ENCODE measurements at regions not wholly inside any gene's neighbourhood (a gene's known extent, or its start where the extent isn't known, plus 50 kb on each side); places are given as distances from the start of the nearest gene placed in this dataset.

DNA sequence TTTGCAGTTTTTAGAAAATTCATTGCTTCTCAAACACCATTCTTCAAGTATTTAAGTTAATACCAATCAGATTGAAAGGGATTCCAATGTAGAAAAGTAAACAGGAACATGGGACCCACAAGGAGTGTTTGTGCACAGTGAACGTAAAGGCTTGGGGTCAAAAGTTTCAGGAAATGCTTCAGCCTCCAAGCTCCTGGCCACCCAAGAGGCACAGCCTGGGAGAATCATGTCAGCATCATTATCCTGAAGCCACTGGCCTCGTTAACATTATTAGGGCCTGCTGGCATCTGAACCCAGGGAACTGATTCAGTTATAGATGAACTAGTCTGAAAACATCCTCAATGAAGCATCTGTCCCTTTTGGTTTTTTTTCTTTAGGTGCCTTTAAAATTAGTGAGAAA, 122.9 kb downstream of the NXNL2 start:
- DNase-seq (ENCODE audit: extremely low read depth in 1 of 2, low read depth in 1 of 2): no peak

DNA sequence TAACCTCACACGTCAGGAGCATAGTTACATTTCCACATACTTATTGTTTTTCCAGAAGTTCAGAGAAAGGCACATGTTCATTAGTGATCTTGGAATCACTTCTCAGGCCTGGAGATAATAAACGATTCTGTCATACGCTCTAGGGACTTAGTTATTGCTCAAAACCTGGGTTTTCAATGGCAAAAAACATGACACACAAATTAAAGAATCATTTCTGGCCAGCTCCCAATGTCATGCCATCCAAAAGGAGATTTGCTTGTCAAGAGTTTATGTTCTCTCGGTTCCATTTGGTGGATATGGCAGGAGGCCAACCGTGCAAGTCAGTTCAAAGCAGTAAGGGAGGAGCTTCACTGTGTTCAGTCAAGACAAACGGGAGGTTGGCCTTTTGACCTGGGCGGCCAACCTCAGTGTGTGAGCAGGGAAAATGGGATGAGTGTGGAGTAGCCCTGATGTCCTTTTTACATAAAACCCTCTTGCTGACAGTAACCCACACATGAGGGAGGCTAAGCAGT, 123.4 kb downstream of the NXNL2 start:
- DNase-seq (ENCODE audit: extremely low read depth in 1 of 2, low read depth in 1 of 2): no peak

DNA sequence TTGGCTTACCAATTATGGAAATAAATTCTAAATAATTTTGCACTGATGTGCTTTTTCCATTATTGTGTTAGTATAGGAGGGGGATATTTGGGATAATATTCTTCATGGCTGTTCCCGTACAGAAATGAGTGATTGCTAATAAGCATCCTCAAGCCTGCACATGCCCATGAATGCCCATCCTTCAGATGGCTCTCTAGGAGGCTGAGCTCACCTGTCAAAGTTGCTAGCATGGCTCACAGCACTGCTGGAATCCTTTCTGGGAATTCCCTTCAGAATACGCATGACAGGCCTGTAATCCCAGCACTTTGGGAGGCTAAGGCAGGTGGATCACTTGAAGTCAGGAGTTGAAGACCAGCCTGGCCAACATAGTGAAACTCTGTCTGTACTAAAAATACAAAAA, 124.1 kb downstream of the NXNL2 start:
- DNase-seq (ENCODE audit: extremely low read depth in 1 of 2, low read depth in 1 of 2): no peak

DNA sequence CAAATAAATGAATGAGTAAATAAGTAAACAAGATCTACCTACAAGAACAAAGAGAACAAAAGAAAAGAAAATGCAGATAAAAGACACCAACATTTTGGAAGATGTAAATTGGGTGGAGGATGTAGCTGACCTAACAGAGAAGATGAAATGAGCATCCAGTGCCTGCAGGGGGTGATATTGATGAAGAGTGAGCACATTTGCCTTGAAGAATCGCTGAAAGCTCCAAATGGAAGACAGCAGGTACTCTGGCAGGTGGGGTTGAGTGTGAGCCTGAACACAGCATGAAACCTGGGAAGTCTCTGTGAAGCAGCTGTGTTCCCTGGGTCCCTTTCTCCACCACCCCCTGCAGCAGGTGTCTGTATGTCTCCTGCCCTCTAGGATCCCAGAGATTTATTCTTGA, 125.6 kb downstream of the NXNL2 start:
- no peak for DNase-seq (ENCODE audit: extremely low read depth in 1 of 2, low read depth in 1 of 2)

DNA sequence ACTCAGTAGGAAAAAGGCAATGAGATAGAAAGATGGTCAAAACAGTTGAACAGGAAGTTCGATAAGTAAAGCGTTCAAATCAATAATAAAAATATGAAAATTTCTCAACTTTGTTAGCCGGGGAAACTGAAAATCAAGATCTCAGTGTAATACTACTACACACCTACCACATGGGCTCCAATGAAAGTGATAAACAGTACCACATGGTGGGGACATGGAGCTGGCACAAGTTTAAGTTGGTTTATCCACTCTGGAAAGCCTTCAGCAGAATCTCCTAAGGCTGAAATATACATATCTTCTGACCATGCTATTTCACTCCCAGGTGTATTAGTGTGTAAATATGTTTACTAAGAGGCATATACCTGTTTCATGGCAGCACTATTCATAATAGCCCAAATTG, 126.8 kb downstream of the NXNL2 start:
- DNase-seq (ENCODE audit: extremely low read depth in 1 of 2, low read depth in 1 of 2): no peak

DNA sequence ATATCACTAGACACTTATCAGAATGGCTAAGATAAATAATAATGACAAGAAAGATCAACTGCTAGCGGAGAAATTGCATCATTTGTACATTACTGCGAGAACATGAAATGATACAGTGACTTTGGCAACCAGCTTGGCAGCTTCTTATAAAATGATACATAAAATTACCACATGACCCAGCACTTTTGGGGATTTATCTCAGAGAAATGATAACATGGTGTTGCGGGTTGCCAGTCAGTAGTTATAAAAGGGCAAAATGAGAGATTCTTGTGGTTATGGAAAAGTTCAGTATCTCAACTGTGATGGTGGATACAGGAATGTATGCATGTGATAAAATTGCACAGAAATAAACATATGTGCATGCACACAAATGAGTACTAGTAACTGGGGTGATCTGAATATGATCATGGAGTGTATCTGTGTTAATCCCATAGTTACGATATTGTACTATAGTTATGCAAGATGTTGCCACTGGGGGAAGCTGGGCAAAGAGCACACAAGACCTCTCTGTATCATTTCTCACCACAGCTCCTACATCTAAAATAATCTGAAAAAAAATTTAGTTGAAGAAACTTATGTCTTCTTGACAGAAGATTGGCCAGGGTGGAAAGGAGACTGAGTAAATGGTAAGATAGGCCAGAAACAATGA, 128.9 kb downstream of the NXNL2 start:
- no peak for DNase-seq (ENCODE audit: extremely low read depth in 1 of 2, low read depth in 1 of 2)

DNA sequence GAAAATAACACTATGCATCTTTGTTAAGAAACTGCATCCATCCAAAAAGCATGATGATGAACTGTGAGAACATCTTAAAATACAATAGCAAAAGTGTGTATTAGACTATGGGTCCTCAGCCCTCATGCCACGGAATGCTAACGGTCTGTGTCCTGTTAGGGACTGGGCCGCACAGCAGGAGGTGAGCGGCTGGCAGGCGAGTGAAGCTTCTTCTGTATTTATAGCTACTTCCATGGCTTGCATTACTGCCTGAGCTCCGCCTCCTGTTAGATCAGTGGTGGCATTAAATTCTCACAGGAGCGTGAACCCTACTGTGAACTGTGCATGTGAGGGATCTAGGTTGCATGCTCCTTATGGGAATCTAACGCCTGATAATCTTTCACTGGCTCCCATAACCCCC, 129.8 kb downstream of the NXNL2 start:
- no peak for DNase-seq (ENCODE audit: extremely low read depth in 1 of 2, low read depth in 1 of 2)

DNA sequence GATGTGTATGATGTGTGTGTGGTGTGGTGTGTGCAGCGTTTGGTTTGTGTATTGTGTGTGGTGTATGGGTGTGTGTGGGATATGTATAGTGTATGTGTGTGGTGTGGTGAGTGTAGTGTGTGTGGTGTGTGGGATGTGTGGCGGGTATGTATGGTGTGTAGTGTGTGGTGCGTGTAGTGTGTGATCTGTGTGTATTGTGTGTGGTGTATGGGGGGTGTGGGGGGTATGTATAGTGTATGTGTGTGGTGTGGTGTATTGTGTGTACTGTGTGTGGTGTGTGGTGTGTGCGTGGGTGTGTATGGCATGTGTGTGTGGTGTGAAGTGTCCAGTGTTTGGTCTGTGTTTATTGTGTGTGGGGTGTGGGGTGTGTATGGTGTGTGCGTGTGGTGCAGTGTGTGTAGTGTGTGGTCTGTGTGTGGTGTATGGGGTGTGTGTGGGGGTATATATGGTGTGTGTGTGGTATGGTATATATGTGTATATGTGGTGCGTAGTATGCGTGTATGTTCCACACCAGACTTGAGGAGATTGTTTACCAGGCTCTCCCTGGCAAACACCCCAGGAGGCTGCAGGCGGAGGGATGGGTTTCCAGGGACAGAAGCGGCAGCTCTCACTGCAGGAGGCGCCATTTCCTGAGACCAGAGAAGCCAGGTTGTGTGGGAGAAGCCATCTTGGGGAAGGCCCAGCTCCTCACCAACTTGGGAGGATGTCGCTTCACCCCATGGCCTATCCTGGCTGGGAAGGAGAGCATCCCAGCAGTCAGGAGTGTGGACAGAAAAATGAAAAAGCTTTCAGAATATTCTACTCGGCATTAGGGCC, 138.1 kb downstream of the NXNL2 start:
- DNase-seq (ENCODE audit: extremely low read depth in 1 of 2, low read depth in 1 of 2): no peak

DNA sequence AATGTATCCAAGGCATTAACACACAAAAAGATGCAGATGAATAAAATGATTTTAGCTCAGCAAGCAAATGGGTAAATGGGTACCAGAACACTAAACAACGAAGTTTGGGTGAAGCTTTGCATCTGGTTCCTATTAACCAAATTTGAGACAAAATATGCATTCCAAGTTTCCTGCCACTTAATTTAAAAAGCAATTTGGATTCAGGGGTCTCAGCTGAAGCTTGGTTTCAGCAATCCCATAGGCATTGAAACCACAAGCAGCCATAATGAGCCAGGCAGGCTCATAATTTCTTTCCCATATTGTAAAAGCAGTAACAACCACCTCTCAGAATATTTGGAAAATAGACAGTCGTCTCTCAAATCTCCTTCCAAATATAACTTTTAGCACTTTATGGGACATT, 138.9 kb downstream of the NXNL2 start:
- DNase-seq (ENCODE audit: extremely low read depth in 1 of 2, low read depth in 1 of 2): no peak

DNA sequence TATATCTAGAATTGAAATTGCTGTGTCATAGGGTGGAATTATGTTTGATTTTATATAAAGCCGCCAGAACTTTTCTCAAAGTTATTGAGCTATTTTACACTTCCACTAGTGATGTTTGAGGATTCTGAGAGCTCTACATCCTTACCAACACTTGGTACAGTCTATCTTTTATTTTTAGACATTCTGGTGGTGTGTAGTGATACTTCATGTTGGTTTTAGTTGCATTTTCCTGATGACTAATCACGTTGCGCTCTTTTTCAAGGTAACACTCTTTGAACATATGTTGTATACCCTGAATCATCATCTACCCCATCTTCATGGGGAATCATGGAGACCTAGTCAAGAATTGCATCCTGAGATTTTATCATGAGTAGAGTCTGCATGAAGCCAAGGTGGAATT, 141.7 kb downstream of the NXNL2 start:
- DNase-seq (ENCODE audit: extremely low read depth in 1 of 2, low read depth in 1 of 2): no peak

DNA sequence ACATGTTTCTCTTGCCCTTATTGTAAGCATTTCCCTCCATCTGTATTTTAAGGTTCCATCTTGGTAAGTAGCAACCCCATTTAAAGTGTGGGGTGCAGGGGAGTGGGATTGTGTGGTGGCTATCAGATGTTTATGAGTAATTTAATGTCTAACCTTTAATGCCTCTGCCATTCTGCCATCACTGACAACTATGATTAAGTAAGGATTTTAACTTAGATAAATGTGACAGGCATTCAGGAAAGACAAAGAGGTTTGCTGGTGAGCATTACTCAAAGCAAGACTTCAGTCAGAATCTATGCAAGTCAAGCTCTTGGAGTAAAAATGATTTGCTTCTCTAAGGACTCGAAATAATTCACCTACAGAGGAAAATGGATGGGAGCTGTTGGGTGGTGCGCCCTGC, 143.0 kb downstream of the NXNL2 start:
- DNase-seq (ENCODE audit: extremely low read depth in 1 of 2, low read depth in 1 of 2): no peak

DNA sequence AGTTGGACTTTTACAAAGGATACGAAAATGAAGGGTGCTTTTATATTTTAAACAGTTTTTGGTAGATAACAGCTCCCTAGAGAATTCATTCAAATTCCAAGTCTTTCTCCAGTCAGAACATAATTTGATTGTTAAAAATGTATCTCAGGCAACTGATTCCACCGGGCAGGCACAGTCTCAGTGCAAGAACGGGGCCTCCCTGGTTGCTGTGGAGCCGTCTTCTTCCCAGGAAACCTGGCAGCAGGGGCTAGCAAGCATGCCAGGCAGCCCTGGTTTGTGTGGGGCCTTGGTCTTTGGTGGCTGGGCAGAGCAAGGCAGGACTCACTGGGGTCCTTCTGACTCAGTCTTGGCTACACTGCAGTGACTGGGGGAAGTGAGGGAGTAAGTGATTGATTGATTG, 143.5 kb downstream of the NXNL2 start:
- no peak for DNase-seq (ENCODE audit: extremely low read depth in 1 of 2, low read depth in 1 of 2)

DNA sequence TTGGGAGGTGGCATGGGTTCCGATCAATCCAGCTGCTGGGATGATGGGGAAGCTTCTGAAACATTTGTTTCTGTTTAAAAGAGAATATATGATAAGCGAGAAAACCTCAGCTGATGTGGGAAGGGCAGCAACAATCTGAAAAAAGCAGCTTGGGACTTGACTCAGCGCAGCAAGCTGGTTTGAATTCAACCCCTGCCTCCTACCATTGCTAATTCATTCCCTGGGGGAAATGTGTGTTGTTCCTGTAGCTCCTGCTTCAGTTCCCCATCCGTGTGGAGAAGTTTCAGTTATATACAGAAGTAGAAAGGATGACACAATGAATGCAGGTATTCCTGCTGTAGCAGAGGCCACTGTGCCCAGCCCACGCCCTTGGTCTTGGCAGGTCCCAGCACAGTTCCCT, 145.1 kb downstream of the NXNL2 start:
- DNase-seq (ENCODE audit: extremely low read depth in 1 of 2, low read depth in 1 of 2): no peak

DNA sequence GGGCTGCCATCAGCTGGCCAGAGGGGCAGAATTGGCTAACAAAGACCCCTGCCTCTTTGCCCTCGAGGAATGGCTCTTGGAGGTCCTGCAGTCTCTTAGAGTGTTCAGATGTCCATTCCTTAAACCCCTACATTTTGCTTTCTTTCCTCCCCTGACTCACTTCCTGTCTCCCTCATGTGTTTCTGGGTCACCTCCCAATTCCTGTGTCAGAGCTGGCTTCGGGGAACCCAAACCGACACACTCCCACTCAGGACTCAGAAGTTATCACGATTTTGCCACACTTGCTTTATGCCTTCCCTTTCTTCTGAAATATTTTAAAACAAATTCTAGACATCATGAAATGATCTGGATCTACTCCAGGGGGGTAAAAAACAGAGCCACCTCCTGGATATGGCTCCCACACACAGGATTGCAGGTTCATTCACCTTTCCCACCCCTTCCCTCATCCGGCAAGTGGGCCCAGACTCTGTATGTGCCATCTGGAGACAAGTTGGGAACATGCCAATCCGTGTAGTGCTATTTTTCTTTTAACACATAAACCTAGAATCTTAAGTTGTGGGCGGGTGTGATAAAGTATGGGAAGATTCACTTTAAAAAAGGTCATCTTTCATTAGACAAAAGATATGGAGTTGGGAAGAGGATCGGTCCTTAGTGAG, 145.7 kb downstream of the NXNL2 start:
- DNase-seq (ENCODE audit: extremely low read depth in 1 of 2, low read depth in 1 of 2): no peak

DNA sequence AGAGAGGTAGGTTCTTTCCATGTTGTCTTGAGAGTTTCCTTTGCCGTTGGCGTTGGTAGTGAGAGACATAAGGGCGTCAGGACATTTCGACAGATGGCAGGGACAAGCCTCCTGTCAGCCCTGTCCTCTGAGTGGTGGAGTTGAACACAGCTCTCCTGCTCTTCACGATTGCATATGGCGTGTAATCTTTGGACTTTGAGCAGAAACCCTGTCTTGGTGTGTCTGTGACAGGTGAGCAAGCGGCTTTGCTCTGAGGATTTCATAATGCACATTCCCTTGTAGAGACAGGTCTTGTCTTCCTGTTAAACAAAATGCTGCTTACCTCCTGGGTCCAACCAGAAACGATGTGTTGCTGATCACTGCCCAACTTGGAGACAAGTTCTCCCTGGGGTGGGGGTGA, 146.5 kb downstream of the NXNL2 start:
- no peak for DNase-seq (ENCODE audit: extremely low read depth in 1 of 2, low read depth in 1 of 2)

DNA sequence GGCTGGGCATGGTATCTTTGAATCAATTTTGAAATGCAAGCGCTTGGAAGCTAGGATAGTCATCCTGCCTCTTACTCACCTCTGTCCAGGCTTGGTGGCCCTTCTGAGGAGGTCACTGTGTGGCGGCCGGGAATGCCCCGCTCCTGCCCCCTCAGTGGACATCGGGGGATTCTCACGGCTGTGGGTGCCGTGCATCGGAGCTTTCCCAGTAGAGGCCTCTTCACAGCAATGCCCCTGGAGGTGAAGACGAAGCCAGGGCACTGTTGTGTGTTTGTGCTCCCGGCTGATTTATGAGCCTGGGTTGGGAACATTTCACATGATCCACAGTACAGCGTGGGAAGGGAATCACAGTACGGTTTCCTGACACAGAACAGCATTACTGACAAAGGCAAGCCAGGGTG, 147.5 kb downstream of the NXNL2 start:
- DNase-seq (ENCODE audit: extremely low read depth in 1 of 2, low read depth in 1 of 2): no peak

DNA sequence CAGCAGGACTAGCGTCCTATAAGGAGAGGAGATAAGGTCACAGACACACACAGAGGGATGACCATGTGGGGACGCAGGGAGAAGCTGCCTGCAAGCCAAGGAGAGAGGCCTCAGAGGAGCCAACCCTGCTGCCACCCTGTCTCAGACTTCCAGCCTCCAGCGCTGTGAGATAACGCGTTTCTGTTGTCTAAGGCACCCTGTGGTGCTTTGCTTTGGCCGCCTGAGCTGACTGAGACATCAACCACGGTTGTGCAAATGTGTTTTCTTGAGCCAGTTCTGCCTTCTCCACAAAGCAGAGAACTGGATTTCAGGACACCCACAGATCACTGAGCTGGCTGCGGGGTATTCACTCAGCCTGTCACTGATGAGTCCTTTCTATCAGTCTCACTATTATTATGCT, 149.1 kb downstream of the NXNL2 start:
- DNase-seq (ENCODE audit: extremely low read depth in 1 of 2, low read depth in 1 of 2): no peak

DNA sequence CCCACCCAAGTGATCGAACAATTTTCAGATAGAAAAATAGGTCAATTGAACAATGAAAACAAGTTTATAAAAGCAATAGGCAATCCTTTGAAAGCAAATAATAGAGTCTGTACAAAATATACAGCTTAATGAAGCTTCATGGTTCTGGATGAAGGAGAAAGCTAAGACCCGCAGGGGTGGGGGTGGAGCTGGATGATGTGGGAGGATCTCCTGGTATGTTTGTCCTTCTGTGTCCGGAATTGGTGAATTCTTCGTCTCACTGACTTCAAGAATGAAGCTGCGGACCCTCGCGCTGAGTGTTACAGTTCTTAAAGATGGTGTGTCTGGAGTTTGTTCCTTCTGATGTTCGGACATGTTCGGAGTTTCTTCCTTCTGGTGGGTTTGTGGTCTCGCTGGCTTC, 149.9 kb downstream of the NXNL2 start:
- no peak for DNase-seq (ENCODE audit: extremely low read depth in 1 of 2, low read depth in 1 of 2)

DNA sequence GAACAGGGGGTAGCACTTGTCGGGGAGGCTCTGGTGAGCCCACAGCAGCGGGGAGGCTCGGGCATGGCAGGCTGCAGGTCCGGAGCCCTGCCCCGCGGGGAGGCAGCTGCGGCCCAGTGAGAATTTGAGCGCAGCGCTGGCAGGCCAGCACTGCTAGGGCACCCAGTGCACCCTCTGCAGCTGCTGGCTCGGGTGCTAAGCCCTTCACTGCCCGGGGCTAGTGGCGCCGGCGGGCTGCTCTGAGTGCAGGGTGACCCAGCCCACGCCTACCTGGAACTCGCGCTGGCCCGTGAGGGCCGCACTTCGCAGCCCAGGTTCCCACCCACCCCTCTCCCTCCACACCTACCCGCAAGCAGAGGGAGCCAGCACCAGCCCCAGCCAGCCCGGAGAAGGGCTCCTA, 151.0 kb downstream of the NXNL2 start:
- no peak for DNase-seq (ENCODE audit: extremely low read depth in 1 of 2, low read depth in 1 of 2)

DNA sequence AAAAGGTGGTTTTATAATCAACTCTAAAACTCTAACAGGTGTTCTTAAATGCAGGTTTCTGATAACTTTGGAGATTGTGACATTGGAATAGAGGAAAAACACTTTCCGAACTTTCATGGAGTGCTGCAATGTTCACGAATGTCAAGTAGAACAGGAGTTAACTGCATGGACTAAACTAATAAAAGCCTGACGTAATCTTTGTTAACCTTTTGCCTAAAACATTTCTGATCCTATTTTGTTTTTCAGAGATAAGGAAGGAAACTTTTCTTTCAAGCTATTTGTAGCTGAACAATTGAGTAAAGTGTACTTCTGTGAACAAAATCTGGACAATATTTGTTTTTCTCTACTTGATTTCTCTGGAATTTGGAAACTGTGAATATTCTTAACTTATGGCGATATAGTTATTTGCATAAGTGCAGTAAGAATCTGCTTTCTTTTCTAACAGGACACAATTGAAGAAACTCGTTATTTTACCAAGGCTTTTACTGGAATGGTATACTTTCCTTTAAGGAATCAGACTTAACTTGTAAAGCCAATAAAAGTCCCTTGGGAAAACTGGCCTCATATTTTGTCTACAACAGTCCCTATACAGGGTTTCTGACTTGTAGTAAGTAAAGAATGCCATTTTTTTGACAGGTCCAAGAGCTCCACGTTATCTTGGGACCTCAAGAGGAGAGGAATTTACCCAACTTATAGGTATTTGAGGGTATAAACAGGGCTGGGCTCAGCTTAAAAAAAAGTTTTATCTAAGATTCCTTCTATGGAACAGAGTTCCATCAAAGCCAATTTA, 154.7 kb downstream of the NXNL2 start:
- DNase-seq (ENCODE audit: extremely low read depth in 1 of 2, low read depth in 1 of 2): no peak

DNA sequence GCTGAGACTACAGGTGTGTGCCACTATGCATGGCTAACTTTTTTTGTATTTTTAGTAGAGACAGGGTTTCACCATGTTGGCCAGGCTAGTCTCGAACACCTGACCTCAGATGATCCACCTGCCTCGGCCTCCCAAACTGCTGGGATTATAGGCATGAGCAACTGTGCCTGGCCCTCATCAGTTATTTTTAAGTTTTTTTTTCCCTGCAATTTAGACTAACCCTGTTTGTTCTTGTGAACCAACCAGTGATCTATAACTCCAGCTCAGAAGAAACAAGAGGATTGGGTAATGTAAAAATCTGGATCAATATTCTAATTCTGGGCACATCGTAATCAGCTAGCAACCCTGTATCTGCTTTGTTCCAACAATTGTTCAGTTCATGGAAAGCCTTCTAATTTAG, 155.7 kb downstream of the NXNL2 start:
- no peak for DNase-seq (ENCODE audit: extremely low read depth in 1 of 2, low read depth in 1 of 2)
